ENCODE measurements at regions not wholly inside any gene's neighbourhood (a gene's known extent, or its start where the extent isn't known, plus 50 kb on each side); places are given as distances from the start of the nearest gene placed in this dataset.

DNA sequence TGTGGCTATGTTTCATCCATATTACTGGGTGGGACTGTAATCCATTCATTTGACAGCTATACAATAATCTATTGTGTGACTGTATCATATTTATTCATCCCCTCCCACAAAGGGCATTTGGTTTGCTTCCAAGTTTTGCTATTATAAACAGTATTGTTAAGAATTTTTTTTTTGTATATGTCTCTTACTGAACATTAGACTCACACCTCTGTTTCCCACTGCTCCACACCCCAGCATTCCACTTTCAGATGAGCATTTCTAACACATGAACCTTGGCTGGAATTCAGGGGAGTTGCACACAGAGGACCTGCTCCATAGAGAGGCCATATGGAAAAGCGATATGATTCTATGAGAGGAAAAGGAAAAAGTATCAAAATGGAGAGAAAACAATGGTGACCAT lies 81.6 kb upstream of the DKK2 start:
- TF ChIP-seq, protein P1, sequence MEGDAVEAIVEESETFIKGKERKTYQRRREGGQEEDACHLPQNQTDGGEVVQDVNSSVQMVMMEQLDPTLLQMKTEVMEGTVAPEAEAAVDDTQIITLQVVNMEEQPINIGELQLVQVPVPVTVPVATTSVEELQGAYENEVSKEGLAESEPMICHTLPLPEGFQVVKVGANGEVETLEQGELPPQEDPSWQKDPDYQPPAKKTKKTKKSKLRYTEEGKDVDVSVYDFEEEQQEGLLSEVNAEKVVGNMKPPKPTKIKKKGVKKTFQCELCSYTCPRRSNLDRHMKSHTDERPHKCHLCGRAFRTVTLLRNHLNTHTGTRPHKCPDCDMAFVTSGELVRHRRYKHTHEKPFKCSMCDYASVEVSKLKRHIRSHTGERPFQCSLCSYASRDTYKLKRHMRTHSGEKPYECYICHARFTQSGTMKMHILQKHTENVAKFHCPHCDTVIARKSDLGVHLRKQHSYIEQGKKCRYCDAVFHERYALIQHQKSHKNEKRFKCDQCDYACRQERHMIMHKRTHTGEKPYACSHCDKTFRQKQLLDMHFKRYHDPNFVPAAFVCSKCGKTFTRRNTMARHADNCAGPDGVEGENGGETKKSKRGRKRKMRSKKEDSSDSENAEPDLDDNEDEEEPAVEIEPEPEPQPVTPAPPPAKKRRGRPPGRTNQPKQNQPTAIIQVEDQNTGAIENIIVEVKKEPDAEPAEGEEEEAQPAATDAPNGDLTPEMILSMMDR (IDR thresholded peaks at IDR 0.05): no peak
- no peak for TF ChIP-seq ZFX (IDR thresholded peaks at IDR 0.05; ENCODE audit: borderline replicate concordance)

Data from 22Rv1 (cell line).